NCI-H69 (cell line): ENCODE measurements at regions not wholly inside any gene's neighbourhood (a gene's known extent, or its start where the extent isn't known, plus 50 kb on each side); places are given as distances from the start of the nearest gene placed in this dataset.
"Not testable (repeated sequence)": the region's sequence is repeated elsewhere in the genome, so short reads cannot be mapped to it uniquely, and the experiment has no call there.

Experiments used
- DNase-seq: peaks from one replicate; lab custom pipeline; 2025; lab: John Stamatoyannopoulos, UW

GRCh38 chr7:152905949-152906348 is 146.4 kb downstream of the ACTR3B start:
- DNase-seq, result no peak

- DNase-seq, result no peak
These were observed 147.7 kb downstream of the ACTR3B start for GRCh38 chr7:152907042-152907761.

GRCh38 chr7:152909280-152909679 is 149.7 kb downstream of the ACTR3B start:
- DNase-seq, result peak; percentile 15

- peak; percentile 85 for DNase-seq
These were observed 150.4 kb downstream of the ACTR3B start for GRCh38 chr7:152909683-152910544.

- peak; percentile 98 for DNase-seq
These were observed 151.1 kb downstream of the ACTR3B start for GRCh38 chr7:152910545-152911225.

- DNase-seq, result peak; percentile 46
These were observed 151.6 kb downstream of the ACTR3B start for GRCh38 chr7:152911226-152911560.

DNA sequence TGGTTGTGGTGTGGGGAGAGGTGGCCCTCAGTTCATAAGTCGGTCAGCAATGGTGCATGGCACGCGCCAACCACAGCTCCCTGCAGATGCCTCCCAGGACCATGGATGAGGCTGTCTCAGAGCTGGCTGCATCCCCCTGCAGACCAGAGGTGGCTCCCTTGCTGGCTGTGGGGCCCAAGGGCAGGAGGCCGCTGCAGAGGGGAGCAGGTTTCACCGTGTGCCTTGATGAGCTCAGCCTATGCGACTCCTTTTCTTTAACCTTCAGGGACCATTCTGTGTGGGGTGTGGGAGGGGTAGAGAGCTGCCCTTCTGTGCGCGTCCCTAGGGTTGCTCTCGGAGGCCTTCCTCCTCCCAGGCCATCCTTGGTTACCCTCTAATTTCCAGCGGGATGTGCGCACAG is 152.4 kb downstream of the ACTR3B start:
- DNase-seq, result peak; percentile 31

DNA sequence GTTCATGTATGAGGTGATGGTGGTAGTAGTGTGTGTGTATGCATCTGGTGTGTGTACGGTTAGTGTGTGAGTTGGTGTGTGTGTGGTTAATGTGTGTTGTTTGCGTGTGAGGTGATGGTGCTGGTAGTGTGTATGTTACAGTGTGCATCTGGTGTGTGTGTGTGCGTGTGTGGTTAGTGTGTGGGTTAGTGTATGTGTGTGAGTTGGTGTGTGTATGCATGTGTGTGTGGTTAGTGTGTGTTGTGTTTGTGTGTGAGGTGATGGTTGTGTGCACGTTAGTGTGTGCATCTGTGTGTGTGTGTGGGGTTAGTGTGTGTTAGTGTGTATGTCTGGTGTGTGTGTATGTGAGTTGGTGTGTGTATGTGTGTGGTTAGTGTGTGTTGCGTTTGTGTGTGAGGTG is 153.0 kb downstream of the ACTR3B start:
- DNase-seq, result no peak

- no peak for DNase-seq
These were observed 153.9 kb downstream of the ACTR3B start for GRCh38 chr7:152913492-152913891.

- no peak for DNase-seq
These were observed 154.7 kb downstream of the ACTR3B start for GRCh38 chr7:152914014-152914844.

GRCh38 chr7:152914845-152915102 is 155.2 kb downstream of the ACTR3B start:
- not testable (repeated sequence) for DNase-seq

GRCh38 chr7:152922318-152923081 is 162.9 kb downstream of the ACTR3B start:
- peak; percentile 77 for DNase-seq

DNA sequence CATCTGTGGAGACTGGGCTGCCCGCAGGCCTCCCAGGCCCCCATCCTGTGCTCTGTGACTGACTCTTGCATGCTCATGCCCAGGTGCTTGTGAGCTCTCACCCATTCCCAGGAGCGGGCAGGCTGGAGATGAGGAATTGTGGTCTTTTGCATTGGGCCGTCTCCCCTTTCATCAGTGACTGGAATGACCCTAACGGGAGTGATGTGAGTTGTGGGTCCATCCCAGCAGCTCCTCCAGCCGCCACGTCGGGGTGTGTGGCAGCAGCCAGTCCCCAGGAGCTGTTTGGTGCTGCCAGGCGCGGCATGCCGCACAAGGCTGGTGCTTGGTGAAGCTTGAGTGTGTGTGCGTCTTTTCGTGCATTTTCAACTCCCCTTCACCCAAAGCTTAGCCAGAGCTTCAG is 164.2 kb downstream of the ACTR3B start:
- no peak for DNase-seq

DNA sequence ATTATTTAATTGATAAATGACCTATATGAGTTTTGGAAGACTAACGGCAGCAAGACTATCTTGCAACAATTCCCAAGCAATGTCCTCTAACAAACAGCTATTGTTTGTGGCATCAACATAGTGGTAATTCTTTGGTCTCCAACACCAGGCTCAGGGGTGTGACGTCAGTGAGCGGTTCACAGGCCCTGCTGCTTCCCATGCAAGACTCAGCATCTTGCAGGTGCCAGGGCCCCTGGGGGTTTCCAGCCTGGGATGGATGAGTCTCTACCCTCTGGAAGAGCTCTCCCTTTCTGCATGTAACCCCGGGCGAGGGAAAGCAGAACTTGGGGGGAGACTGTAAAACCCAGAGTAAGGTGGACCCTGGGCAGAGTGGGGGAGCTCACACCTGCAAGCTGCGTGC is 164.7 kb downstream of the ACTR3B start:
- no peak for DNase-seq

GRCh38 chr7:152924826-152925411 is 165.4 kb downstream of the ACTR3B start:
- DNase-seq, result no peak

GRCh38 chr7:152925412-152926147 is 166.0 kb downstream of the ACTR3B start:
- DNase-seq, result no peak

DNA sequence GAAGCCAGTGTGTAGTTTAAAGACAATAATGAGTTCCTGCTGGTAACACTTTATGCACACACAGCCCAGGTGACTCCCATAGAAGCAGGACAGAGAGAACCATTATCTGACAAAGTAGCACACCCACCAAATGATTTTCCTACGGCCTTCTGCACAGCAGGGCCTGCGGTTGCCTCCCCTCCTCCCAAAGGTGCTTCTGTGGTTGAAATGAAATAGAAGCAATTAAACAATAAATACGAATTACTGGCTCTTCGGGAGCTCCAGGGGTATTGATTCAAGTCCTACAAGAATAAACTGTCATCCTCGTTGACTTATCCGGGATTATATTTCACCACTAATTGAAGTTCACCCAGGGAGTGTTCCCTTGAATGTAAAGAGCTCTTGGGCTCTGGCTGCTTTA is 172.1 kb downstream of the ACTR3B start:
- DNase-seq, result peak; percentile 99

DNA sequence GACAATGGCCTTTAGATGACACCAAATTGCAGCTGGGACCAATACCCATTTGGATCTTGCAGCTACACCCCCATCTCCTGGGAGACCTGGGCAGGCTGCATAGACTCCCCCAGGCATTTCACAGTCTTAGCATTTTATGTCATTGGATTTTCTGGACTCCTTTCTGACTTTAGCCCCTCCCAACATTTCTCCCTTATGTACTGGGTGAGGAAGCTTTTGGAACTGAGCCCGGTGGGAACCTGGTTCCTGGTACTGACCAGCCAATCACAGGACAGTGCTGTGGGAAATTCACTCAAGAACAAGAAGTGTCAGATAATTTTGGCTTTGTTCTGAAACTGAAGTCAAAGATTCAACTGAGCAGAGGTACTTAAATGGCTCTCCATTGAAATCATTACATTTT is 177.7 kb downstream of the ACTR3B start:
- peak; percentile 41 for DNase-seq

GRCh38 chr7:152946616-152947015 is 187.1 kb downstream of the ACTR3B start:
- DNase-seq, result not testable (repeated sequence)

- DNase-seq, result no peak
These were observed 188.1 kb downstream of the ACTR3B start for GRCh38 chr7:152947686-152948085.
